NCI-H1048 (cell line): ENCODE measurements at regions not wholly inside any gene's neighbourhood (a gene's known extent, or its start where the extent isn't known, plus 50 kb on each side); places are given as distances from the start of the nearest gene placed in this dataset.

Source experiments
- DNase-seq: peaks from one replicate; lab custom pipeline; 2025; lab: John Stamatoyannopoulos, UW

DNA sequence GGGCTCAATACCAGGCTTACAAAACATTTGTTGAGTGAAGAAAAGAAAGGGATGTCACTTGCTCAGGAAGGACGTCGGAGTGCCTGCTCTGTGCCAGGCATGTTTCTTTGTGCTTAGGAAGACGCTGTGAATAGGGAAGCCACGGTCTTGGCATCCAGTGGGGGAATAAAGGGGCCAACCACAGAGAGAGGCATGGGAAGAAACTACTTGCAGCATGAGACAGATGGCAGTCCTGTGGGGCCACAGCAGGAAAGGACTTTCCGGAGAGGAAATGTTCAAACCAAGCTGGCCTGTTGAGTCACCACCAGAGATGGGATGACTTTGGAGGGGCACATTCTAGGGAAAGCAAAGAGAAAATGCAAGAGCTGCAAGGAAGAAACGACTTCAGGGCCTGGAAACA lies 173.2 kb downstream of the CDH26 start:
- DNase-seq = no peak

DNA sequence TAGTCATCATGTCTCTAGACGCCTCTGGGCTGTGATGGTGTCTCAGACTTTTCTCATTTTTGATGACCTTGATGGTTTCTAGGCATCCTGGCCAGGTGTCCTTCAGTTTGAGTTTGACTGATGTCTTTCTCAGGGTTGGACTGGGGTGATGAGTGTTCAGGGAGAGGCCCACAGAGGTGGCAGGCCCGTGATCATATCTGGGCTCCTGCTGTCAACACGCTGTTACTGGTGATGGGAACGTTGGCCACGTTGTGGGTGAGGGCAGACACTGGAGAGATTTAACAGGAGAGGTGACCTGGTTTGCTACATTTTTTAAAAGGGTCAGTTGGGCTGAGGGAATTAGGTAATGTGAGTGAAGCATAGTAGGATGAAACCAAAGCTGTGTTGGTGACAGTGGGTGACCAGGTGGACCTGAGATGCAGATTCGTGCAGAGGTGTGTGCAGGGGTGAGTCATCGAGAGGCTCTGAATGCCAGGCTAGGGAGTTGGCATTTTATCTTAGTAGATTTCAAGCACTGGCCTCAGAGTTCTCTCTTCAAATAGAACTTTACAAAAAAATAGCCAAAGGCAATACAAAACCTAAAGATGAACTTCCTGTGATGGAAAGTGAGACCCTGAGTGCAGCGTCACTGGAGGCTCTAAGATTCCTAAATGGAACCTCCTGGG lies 174.1 kb downstream of the CDH26 start:
- no peak for DNase-seq

DNA sequence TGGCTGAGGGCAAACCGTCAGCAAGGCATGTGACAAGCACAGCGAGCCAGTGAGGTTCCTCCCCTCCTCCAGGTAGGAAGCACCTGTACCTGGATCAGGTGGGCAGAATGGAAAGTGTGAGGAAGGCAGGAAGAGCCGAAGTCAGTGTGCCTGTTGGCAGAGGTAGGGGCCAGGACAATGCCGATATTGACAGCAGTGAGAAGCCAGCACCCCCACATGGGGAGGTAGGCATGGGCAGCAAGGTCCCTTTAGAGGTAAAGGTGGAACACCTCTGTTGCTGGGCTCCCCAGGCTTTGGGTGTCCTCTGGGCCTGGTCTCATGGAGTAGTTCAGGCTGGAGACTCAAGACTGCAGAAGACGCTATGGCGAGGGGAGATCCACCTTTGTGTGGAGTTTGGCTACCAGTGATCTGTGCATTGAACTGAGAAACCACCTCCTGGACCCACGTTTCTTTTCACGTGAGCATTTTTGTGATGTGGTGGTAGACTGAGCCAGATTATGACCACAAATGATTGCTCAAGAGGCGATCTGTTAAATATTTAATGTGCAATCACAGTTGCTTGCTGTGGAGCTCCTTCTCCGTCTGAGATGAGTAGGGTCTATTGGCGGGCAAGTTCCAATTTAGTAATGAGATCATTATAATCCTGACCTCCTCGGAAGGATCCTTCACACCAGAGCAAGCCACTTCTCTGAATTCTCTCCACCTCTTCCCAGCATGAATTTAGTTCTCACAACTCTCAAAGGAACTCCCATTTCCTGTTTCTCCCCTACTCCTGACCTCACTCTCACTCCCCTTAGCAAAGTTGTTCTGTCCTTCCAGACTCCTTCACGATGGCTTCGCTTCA lies 174.8 kb downstream of the CDH26 start:
- DNase-seq = no peak

DNA sequence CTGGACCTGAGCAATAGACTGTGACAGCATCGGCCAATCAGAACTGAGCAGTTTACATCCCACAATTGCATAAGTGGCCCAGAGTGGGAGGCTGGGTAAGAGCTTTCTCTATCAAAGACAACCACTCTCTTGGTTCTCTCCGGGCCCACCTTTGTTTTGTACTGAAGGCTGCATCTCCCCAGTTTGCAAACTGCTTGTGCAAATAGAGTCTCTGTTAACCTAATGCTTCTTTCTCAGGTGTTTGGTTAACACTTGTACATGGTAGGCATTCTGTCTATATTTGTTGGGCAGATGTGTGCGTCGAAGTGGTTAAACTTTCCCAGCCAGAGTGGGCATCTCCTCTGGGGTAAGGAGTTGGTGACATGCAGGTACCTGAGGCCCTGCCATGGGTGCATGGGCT lies 177.1 kb downstream of the CDH26 start:
- no peak for DNase-seq

DNA sequence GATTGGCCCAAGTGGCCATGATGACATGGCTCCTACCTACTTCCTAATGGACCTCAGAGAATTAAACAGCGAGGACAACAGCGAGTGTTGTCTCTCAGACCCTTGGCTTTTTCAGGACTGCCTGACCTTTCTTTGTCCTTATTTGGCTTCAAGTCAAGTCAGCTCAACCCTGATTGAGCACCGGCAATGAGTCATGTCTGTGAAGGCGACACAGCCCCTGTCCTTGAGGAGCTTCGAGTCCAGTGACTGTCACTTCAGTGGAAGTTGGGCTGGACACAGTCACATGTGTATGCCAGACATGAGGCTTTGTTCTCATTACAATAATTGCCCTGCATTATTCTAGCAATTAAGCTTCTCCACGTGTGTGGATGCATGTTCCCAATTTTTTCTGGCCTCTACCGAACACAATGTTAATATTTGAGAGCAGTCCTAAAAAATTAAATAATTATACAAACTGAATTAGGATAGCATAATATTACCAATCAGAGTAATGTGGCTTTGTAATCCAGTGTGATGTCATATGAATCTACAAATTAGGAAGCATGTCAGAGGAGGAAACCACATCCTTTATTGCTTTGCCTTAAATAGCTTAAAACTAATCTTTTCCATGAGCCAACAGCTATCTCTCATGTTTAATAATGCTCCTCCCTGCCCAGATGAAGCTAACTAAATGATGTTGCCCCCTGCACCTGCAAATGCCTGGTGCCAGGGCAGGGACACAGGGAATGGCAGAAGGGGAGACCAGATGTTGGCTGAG lies 178.6 kb downstream of the CDH26 start:
- no peak for DNase-seq

DNA sequence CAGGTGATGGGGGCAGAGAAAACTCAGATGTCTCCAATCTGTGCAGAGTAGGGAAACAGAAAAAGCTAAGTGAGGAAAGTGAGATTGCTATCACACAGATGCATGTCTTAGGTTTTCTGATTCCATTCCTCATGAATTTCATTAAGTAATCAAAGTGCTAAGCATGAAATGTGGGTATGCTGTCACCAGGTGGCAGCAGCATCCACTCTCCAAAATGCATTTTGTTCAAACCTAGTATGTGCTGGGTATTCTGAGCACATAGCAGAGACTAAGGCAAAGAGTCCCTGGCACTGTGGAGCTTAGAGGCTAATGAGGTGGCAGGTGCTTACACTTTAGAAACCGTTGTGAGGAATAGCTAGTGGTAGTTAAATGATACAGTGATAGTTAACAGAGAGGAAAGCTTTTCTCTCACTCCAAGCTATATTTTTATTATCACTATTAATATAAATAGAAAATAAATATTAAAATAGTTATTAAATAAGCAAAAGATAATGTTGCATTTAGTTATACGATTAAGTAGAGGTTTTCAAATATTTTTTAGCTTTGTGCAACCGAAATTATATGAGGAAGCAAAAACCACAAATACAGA lies 179.5 kb downstream of the CDH26 start:
- DNase-seq = no peak

DNA sequence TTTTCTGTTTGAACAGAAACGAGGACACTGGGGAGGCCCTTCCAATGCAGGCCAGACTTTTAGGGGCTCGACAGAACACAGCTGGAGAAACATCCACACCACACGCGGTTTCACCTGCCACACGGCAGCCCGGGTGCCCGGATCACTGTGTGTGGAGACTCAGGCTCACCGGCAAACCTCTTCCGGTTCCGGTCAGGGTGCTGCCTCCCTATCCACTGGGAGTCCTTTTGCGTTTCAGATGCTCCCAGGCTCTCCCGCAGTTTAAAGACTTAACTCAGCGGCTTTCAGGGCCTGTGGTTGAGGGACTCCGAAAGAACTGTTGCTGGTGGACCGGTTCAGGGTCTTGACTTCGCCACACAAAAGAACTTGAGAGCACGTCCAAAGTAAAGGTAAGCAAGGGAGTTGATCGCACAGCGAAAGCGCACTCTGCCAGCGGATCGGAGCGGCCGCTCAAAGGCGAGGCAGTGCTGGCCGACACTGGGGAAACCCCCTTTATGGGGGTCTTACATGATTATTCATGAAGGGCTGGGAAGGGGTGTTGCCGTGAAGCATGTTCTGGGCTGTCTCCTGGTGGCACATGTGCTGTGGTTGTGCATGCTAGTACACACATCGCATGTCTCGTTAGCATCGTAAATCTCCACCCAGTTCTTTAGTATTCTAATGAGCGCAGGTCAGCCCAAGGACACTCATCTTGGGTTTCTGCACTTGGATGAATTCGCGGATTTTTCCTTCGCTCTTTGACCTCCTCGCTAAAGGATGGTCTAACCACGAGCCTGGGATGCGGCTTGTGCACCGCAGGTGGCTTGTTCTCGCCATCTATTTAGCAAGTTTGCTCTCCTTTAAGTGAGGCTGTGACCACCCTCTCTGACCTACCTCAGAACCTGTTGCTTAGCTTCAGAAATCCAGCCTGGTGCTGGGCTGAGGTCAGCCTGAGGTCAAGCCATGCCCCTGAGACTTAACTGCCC lies 180.3 kb downstream of the CDH26 start:
- DNase-seq = no peak

DNA sequence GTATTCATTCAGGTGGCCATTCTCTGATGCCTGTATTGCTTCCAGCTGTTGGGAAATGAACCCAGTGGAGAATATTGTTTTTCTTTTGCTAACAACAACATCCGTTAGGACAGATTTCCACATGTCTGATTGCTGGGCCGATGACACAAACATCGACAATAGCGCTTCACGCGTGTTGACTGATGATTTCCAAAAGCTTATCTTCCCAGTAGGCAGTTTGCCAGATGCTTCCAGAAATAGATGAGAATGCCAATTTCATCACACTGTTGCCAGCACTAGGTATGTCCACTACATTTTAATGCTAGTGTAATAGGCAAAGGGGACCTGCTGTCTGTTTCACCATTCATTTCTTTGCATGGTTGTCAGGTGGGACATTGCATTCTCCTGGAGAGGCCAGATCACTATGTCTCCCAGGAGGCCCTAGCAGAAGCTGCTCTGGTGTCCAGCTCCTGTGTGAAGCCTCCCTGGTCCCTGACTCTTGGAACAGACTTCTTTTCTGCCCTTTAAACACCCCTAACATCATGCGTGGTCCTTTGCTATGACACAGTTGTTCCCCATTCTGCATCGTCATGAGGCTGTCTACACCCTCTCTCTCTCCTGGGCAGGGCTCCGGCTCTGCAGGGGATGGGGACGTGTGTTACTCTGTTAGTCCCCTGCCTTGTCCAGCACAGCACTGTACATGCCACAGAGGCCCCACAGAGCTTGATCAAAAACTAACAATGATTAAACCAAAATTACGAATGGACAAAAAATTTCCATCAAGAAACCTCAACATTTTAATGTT lies 181.6 kb downstream of the CDH26 start:
- no peak for DNase-seq

DNA sequence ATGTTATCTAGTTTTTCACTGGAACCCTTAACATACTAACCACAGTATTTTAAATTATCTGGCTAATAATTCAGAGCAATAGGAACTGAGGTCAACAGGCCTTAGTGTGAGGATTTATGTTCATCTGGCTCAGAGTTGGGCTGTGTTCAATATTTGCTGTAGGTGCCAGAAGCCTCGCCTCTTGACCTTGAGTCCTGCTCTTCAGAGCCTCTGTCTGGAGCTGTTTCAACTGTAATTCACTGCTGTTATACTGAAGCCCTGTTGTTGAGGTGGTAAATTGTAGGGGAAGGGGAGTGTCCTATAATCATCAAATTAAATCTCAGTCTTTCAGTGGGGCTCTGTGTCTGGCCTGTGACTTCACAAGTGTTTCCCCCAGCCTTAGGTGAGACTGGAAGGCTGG lies 184.4 kb downstream of the CDH26 start:
- no peak for DNase-seq

DNA sequence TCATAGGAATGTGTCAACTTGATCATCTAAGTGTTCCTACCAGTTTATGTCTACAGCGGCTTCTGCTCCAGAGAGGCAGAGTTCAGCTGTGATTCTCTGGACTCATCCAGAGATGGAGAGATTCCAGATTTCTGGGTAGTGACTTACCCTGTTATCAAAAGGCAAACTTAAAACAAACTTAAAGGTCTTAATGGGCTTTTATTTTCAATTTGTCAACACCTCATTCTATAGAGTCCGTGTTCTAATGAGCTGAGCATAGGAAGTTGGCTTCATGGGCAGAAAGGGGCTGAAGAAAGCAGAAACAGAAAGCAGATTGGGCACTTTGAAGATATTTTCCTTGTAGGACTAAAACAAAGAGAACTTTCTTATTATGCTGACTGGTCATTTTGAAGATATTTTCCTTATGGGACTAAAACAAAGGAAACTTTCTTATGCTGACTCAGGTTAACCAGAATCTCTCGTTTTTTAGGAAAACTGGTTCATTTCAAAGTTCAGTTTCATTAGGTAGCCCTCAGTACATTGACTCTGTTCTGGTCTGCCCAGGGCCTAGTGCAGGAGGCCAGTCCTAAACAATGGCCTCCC lies 185.1 kb downstream of the CDH26 start:
- DNase-seq = no peak

DNA sequence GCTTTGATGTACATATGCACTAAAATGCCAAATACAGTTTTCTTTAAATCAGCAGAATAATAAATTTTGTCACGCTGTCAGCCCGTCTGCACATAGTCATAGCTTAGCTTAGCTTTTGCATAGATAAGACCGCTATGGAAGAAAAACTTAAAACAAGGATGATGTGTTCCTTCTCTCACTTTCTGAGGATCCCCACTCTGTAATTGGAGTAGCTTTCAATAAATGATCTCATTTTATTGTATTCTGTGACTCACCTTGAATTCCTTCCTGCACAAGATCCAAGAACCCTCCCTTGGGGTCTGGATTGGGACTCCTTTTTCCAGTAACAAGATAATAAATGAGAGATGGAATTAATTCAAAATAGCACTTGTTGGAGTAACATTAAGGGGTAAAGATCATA lies 186.2 kb downstream of the CDH26 start:
- no peak for DNase-seq

DNA sequence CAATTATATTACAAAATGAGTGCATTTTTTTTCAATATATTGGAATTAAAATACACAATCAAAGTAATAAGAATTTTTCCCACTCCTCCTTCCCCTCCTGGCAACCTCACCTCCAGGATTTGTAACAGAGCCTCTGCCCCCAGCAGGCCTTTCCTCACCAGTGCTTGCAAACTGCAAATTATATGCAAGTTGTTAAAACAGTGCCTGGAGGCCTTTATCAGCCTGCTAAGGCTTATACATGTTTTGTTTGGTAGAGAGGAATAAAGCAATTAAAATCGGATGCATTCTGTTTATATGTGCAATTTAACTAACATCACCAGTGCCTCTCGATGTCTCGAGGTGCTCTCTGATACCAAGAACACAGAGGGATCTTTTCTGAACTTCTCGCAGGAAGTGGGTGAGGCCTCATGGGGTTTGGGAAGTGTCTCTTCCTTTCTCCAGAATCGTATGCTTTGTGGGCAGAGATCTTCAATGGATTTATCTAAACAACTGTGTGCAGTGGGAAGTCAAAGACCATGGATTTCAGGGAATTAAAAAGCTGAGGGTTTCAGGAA lies 186.8 kb downstream of the CDH26 start:
- DNase-seq = no peak

DNA sequence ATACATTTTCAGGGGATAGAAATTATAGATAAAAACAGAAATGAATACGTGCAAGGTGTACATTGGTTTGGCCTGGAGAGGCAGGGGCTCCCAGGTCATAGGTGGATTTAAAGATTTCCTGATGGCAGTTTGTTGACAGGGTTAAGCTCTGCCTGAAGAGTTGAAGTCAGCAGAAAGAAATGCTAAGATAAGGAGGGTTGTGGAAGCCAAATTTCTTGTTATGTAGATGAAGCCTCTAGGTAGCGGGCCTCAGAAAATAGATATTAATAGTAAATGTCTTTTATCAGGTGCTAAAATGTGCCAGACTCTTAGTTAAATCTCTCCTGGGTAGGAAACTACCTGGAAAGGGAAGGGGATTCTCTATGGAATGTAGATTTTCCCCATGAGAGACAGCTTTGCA lies 188.8 kb downstream of the CDH26 start:
- no peak for DNase-seq

DNA sequence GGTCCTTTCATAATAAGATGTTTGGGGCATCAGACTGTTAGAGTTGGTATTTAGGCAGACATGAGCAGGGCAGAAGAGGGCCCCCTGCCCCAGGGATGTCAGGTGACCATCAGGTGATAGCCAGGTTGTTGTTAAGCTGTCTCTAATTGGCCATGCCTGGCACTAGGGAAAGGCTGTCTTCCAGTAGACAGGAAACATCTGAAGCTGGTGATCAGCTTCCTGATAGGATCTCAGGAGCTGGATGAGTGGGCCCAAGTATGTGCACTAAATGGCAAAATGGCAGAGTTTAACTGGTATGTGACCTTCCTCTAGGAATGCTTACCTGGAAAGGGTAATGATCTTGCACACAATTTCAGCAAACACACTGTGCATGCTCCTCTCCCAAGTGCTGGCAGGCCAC lies 190.7 kb downstream of the CDH26 start:
- no peak for DNase-seq

DNA sequence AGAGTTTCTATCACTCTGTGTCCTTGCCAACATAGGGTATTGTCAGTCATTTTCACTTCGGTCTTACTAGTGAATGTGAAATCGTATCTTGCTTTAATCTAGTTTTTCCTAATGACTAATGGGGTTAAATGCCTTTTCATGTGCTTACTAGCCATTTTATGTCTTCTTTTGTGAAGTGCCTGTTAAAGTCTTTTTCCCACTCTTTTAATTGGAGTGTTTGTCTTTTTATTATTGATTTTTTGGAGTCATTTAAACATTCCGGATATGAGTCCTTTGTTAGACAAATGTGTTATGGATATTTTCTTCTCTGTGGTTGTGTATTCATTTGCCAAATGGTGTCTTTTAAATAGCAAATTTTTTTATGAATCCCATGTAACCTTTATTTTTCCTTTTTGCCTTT lies 194.6 kb downstream of the CDH26 start:
- no peak for DNase-seq

DNA sequence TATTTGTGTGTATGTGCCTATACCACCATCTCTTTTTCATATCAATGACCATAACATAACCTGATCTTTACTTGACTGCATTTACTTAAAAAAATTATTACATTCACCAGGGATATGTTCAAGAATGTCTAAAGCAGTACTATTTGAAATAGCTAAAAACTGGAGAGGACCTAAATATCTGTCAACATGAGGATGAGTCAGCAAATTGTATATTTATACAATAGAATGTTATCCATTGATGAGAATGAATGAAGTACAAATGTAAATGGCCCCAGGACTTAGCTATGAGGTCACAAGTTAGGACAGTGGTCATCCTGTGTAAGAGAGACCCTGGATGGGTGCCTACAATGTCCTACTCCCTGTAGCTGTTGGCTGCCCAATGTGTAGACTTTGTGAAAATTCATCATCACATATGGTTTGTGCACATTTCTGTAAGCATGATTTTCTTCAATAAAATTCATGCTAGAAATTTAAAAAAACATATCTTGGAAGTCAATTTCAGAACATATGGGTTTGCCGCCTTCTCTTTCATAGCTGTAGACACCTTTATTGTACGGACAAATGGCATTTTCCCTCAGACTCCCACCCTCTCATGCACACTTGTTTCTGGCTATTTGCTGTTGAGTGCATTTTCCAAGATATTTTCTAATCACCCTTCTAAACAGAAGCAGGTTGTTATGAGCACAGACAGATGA lies 202.4 kb downstream of the CDH26 start:
- no peak for DNase-seq

DNA sequence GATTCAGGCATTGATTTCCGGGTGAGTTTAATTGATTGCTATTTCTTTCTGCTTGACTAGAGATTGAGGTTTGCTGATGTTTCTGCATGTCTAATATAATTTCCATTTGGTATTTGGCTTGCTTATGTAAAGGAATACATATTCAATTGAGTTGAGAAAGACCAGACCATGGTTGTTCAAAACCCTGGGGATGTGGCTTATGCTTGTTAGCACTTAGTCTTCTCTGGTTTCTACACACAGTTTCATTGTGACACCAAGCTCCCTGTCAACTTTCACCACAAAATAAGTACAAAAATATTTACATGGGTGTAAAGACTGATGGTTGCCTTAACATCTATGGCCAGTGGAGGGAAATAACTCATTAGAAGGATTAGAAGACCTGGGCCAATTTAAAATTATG lies 209.6 kb downstream of the CDH26 start:
- DNase-seq = no peak

DNA sequence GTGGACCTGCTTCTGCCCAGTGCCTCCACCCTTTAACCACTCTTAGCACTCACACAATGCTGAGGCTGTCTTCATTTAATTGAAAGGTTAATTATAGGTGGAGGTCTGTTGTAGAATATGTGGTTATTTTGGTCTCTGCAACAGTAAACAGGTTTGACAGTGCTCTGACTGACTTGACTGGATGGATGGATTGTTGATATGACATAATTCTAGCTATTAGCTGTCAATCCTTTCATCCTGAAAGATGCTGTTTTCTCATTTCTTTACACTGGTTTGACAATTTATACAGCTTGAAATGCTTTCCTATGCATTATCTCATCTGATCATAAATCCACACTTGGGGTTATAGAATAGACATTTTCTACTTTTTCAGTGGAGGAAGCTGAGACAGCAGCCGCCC lies 210.7 kb downstream of the CDH26 start:
- no peak for DNase-seq

DNA sequence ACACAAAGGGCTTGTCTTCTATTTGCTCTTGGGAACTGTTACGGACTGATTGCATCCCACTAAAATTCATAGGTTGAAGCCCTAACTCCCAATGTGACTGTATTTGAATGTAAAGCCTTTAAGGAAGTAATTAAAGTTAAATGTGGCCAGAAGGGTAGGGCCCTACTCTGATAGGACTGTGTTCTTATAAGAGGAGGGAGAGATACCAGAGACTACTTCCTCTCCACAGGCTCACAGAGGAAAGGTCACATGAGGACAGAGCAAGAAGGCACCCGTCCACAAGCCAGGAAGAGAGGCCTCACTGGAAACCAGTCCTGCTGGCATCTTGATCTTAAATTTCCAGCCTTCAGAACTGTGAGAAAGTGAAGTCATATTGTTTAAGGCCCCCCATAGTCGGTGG lies 211.9 kb downstream of the CDH26 start:
- DNase-seq = no peak
